ENCODE measurements at regions not wholly inside any gene's neighbourhood (a gene's known extent, or its start where the extent isn't known, plus 50 kb on each side); places are given as distances from the start of the nearest gene placed in this dataset.

- DNase-seq, result peak; percentile 61 to 74 (median 70)
- Histone ChIP-seq H3K27me3 (no peaks in the 10 kb centered on the region), H3K4me1 (no peaks in the 10 kb centered on the region), H3K4me3 (no peak overlapping the region), H3K27ac (no peak overlapping the region), H3K36me3 (no peaks in the 10 kb centered on the region), H3K9me3 (no peaks in the 10 kb centered on the region)
- peak; percentile 95 to 100 (median 97) for ATAC-seq
- intact Hi-C loops (cut with DNase I), result no loop called here
- 35% methylated on average over 13 of the region's 15 CpGs for WGBS (ENCODE audit: insufficient coverage, low coverage, low lambda C conversion rate, missing lambda C conversion rate)
- TF ChIP-seq POLR2A (IDR thresholded peaks at IDR 0.05) (no peak), CTCF (IDR thresholded peaks at IDR 0.05) (peak; percentile 90 to 95 (median 91))
Measured at GRCh38 chr18:42298759-42299675, 344.0 kb downstream of the PIK3C3 start.

- H3K27me3 ChIP-seq, result no peaks in the 10 kb centered on the region
- no peak overlapping the region for H3K27ac ChIP-seq
- no peaks in the 10 kb centered on the region for H3K9me3 ChIP-seq
- no peaks in the 10 kb centered on the region for H3K36me3 ChIP-seq
- H3K4me1 ChIP-seq, result no peaks in the 10 kb centered on the region
- WGBS (ENCODE audit: insufficient coverage, low coverage, low lambda C conversion rate, missing lambda C conversion rate), result 89% methylated on average over 3 of the region's 3 CpGs
- TF ChIP-seq POLR2A (IDR thresholded peaks at IDR 0.05), result no peak
- no peak for TF ChIP-seq CTCF (IDR thresholded peaks at IDR 0.05)
- intact Hi-C loops (cut with DNase I), result no loop called here
- no peak overlapping the region for H3K4me3 ChIP-seq
- ATAC-seq, result no peak
- no peak for DNase-seq
Measured at GRCh38 chr18:42305869-42306593, 351.0 kb downstream of the PIK3C3 start.

GRCh38 chr18:42306594-42306980 lies 351.6 kb downstream of the PIK3C3 start:
- Histone ChIP-seq H3K4me3 (no peak overlapping the region), H3K4me1 (no peaks in the 10 kb centered on the region), H3K27ac (no peak overlapping the region), H3K36me3 (no peaks in the 10 kb centered on the region), H3K27me3 (no peaks in the 10 kb centered on the region), H3K9me3 (no peaks in the 10 kb centered on the region)
- DNase-seq (no peak), ATAC-seq (no peak)
- intact Hi-C loops (cut with DNase I), result no loop called here
- no peak for TF ChIP-seq POLR2A (IDR thresholded peaks at IDR 0.05)
- TF ChIP-seq CTCF (IDR thresholded peaks at IDR 0.05), result no peak

- Histone ChIP-seq H3K36me3 (no peaks in the 10 kb centered on the region), H3K4me1 (no peaks in the 10 kb centered on the region), H3K9me3 (no peaks in the 10 kb centered on the region), H3K4me3 (no peak overlapping the region), H3K27me3 (no peaks in the 10 kb centered on the region), H3K27ac (no peak overlapping the region)
- DNase-seq (no peak), ATAC-seq (no peak)
- TF ChIP-seq POLR2A (IDR thresholded peaks at IDR 0.05) (no peak), CTCF (IDR thresholded peaks at IDR 0.05) (no peak)
- 78% methylated on average over 3 of the region's 3 CpGs for WGBS (ENCODE audit: insufficient coverage, low coverage, low lambda C conversion rate, missing lambda C conversion rate)
- intact Hi-C loops (cut with DNase I), result no loop called here
Measured at GRCh38 chr18:42310956-42311355, 355.9 kb downstream of the PIK3C3 start.
